ENCODE measurements at regions not wholly inside any gene's neighbourhood (a gene's known extent, or its start where the extent isn't known, plus 50 kb on each side); places are given as distances from the start of the nearest gene placed in this dataset.

GRCh38 chr18:37653618-37654017, 88.0 kb upstream of the CELF4 start:
- intact Hi-C loops (cut with micrococcal nuclease; ENCODE audit: unreplicated experiment) (no loop called here), in situ Hi-C loops (cut with MboI) (no loop called here)
- RAD21 ChIA-PET (ENCODE audit: unreplicated experiment): no interaction called here
- H3K36me3 ChIP-seq (ENCODE audit: control insufficient read depth in 2 of 2, insufficient read depth in 2 of 2, low read length in 1 of 2): no peaks in the 10 kb centered on the region
- H4K20me1 ChIP-seq (ENCODE audit: control insufficient read depth, insufficient read depth): no peaks in the 10 kb centered on the region
- TF ChIP-seq RB1 (IDR thresholded peaks at IDR 0.05; ENCODE audit: borderline replicate concordance) (no peak), ZNF384 (IDR thresholded peaks at IDR 0.05; ENCODE audit: borderline replicate concordance, low read depth, low read length) (no peak), HDGF (IDR thresholded peaks at IDR 0.05) (no peak), NFYB (IDR thresholded peaks at IDR 0.05; ENCODE audit: insufficient read depth, low read depth, low read length) (no peak), WRNIP1 (IDR thresholded peaks at IDR 0.05; ENCODE audit: borderline replicate concordance, low read depth, low read length) (no peak), SIX5 (IDR thresholded peaks at IDR 0.05; ENCODE audit: low read depth, low read length, severe bottlenecking) (no peak), SUZ12 (IDR thresholded peaks at IDR 0.05; ENCODE audit: unreplicated experiment) (no peak), RBBP5 (conservative IDR thresholded peaks at IDR 0.05) (no peak), ZBTB11 (CRISPR knock-in tag; IDR thresholded peaks at IDR 0.05) (no peak), PAX5 (IDR thresholded peaks at IDR 0.05; ENCODE audit: borderline replicate concordance, low read depth, low read length) (no peak), POU2F2 (IDR thresholded peaks at IDR 0.05; ENCODE audit: borderline replicate concordance, low read depth, low read length) (no peak), POLR2AphosphoS2 (IDR thresholded peaks at IDR 0.05; ENCODE audit: low read depth, low read length) (no peak), MTA2 (IDR thresholded peaks at IDR 0.05; ENCODE audit: low read depth) (no peak), CBFB (IDR thresholded peaks at IDR 0.05; ENCODE audit: low read depth) (no peak), MEF2B (IDR thresholded peaks at IDR 0.05; ENCODE audit: partially characterized antibody, poor library complexity, severe bottlenecking) (no peak), IRF3 (IDR thresholded peaks at IDR 0.05) (no peak), TCF12 (IDR thresholded peaks at IDR 0.05; ENCODE audit: low read depth, low read length) (no peak), MLLT1 (IDR thresholded peaks at IDR 0.05) (no peak), IKZF2 (IDR thresholded peaks at IDR 0.05) (no peak), YY1 (IDR thresholded peaks at IDR 0.05; ENCODE audit: low read depth, low read length) (no peak)
- no peaks in the 10 kb centered on the region for H3K27me3 ChIP-seq (replicated peaks in 1 of 2; ENCODE audit: control insufficient read depth in 2 of 2, insufficient read depth in 2 of 2, low read length in 1 of 2)
- ATAC-seq (no peak), FAIRE-seq (no peak), DNase-seq (ENCODE audit: low read depth, low spot score) (no peak)
- H3K79me2 ChIP-seq (ENCODE audit: control insufficient read depth, insufficient read depth, low read length): no peaks in the 10 kb centered on the region
- CTCF ChIA-PET: no interaction called here
- POLR2A ChIA-PET: no interaction called here
- no peak overlapping the region for H2AFZ ChIP-seq (ENCODE audit: control insufficient read depth, low read depth, low read length)
- H3K27ac ChIP-seq (ENCODE audit: control insufficient read depth, insufficient read depth): no peak overlapping the region
- no TSS peak for BruUV-seq (replicated peaks)
- no peak overlapping the region for H3K9ac ChIP-seq (ENCODE audit: control insufficient read depth, insufficient read depth, low read length)
- H3K4me1 ChIP-seq (ENCODE audit: control insufficient read depth, insufficient read depth, low read length): no peaks in the 10 kb centered on the region
- H3K4me3 ChIP-seq: no peak overlapping the region
- H3K4me2 ChIP-seq (ENCODE audit: control insufficient read depth, insufficient read depth): no peak overlapping the region
- SMC1A ChIA-PET (ENCODE audit: uncharacterized antibody, unreplicated experiment): no interaction called here
- H3K9me3 ChIP-seq (replicated peaks; ENCODE audit: control insufficient read depth, insufficient read depth, low read length): no peaks in the 10 kb centered on the region
- 16% methylated on average over 2 of the region's 2 CpGs for WGBS (ENCODE audit: insufficient coverage, insufficient replicate concordance, low lambda C conversion rate, missing lambda C conversion rate)

Data from GM12878 (cell line).